HL-60 (cell line): ENCODE measurements at regions not wholly inside any gene's neighbourhood (a gene's known extent, or its start where the extent isn't known, plus 50 kb on each side); places are given as distances from the start of the nearest gene placed in this dataset.

ENCODE experiments used
- DNase-seq, 2 experiments: peaks; one replicate each; pipeline ENCODE4 v3.0.0-alpha.2; 2010 to 2020; ENCODE audit warnings: low read depth in 1 of 2, low spot score in 1 of 2
- H3K27ac ChIP-seq: fragments of 250-450 bp; sonication (Bioruptor Pico); replicated peaks from 2 replicates; pipeline ENCODE4 v1.5.1; 2020; ENCODE audit warnings: mild to moderate bottlenecking, moderate library complexity
- H3K27me3 ChIP-seq: fragments of 250-450 bp; sonication (Bioruptor Pico); 2 replicates; pipeline ENCODE4 v1.5.1; 2021; ENCODE audit warnings: mild to moderate bottlenecking, moderate library complexity; ENCODE audit not compliant: insufficient read depth, poor library complexity, severe bottlenecking
- H3K4me3 ChIP-seq: replicated peaks from 2 replicates; pipeline ENCODE4 v1.5.1; 2011; ENCODE audit warnings: mild to moderate bottlenecking, control low read depth, low read length; ENCODE audit not compliant: insufficient read depth
- GABPA ChIP-seq: IDR thresholded peaks from 2 replicates; pipeline ENCODE4 v1.6.1; 2012; ENCODE audit warnings: low read depth
- POLR2AphosphoS5 ChIP-seq: IDR thresholded peaks from 2 replicates; pipeline ENCODE4 v1.6.1; 2012; ENCODE audit warnings: low read depth
- SPI1 ChIP-seq: IDR thresholded peaks from 2 replicates; pipeline ENCODE4 v1.6.1; 2012; ENCODE audit warnings: low read depth, mild to moderate bottlenecking, borderline replicate concordance
- TF ChIP-seq, protein P1 (sequence below): IDR thresholded peaks from one replicate; pipeline ENCODE4 v1.5.1; 2011; ENCODE audit warnings: low read length, control low read depth, inconsistent platforms; ENCODE audit not compliant: insufficient read depth
- TF ChIP-seq, protein P2 (sequence below): IDR thresholded peaks from 2 replicates; pipeline ENCODE4 v1.6.1; 2012; ENCODE audit warnings: low read depth; ENCODE audit not compliant: insufficient replicate concordance

DNA sequence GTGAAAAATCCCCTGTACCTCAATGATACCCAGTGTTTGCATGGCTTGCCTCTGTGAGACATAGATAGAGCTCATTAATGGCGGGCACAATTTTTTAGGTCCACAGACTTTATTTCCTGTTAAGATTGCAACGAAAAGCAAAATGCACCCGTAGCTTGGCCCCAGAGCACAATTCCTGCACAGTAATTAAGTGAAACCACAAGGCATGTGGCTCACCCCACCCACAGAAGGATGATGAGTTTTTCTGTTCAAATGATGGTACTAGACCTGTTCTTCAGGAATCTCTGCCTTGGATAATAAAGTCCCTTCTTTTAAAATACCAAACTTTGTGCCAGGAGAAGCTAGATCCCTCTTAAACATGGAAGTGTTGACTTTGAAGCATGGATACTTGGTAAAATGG is 738.1 kb downstream of the QKI start:
- no peak overlapping the region for H3K27ac ChIP-seq
- no peak for TF ChIP-seq POLR2AphosphoS5
- no peak for TF ChIP-seq GABPA
- TF ChIP-seq, protein P1, sequence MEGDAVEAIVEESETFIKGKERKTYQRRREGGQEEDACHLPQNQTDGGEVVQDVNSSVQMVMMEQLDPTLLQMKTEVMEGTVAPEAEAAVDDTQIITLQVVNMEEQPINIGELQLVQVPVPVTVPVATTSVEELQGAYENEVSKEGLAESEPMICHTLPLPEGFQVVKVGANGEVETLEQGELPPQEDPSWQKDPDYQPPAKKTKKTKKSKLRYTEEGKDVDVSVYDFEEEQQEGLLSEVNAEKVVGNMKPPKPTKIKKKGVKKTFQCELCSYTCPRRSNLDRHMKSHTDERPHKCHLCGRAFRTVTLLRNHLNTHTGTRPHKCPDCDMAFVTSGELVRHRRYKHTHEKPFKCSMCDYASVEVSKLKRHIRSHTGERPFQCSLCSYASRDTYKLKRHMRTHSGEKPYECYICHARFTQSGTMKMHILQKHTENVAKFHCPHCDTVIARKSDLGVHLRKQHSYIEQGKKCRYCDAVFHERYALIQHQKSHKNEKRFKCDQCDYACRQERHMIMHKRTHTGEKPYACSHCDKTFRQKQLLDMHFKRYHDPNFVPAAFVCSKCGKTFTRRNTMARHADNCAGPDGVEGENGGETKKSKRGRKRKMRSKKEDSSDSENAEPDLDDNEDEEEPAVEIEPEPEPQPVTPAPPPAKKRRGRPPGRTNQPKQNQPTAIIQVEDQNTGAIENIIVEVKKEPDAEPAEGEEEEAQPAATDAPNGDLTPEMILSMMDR = no peak
- TF ChIP-seq, protein P2, sequence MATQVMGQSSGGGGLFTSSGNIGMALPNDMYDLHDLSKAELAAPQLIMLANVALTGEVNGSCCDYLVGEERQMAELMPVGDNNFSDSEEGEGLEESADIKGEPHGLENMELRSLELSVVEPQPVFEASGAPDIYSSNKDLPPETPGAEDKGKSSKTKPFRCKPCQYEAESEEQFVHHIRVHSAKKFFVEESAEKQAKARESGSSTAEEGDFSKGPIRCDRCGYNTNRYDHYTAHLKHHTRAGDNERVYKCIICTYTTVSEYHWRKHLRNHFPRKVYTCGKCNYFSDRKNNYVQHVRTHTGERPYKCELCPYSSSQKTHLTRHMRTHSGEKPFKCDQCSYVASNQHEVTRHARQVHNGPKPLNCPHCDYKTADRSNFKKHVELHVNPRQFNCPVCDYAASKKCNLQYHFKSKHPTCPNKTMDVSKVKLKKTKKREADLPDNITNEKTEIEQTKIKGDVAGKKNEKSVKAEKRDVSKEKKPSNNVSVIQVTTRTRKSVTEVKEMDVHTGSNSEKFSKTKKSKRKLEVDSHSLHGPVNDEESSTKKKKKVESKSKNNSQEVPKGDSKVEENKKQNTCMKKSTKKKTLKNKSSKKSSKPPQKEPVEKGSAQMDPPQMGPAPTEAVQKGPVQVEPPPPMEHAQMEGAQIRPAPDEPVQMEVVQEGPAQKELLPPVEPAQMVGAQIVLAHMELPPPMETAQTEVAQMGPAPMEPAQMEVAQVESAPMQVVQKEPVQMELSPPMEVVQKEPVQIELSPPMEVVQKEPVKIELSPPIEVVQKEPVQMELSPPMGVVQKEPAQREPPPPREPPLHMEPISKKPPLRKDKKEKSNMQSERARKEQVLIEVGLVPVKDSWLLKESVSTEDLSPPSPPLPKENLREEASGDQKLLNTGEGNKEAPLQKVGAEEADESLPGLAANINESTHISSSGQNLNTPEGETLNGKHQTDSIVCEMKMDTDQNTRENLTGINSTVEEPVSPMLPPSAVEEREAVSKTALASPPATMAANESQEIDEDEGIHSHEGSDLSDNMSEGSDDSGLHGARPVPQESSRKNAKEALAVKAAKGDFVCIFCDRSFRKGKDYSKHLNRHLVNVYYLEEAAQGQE = no peak
- TF ChIP-seq SPI1 = no peak
- H3K27me3 ChIP-seq = no peaks in the 10 kb centered on the region
- DNase-seq = no peak
- H3K4me3 ChIP-seq = no peak overlapping the region

GRCh38 chr6:164151161-164152120 is 736.9 kb downstream of the QKI start:
- DNase-seq = no peak
- TF ChIP-seq POLR2AphosphoS5 (no peak), SPI1 (no peak), GABPA (no peak)
- TF ChIP-seq, protein P1 = no peak
- TF ChIP-seq, protein P2 = no peak
- H3K4me3 ChIP-seq = no peak overlapping the region
- no peaks in the 10 kb centered on the region for H3K27me3 ChIP-seq
- no peak overlapping the region for H3K27ac ChIP-seq

DNA sequence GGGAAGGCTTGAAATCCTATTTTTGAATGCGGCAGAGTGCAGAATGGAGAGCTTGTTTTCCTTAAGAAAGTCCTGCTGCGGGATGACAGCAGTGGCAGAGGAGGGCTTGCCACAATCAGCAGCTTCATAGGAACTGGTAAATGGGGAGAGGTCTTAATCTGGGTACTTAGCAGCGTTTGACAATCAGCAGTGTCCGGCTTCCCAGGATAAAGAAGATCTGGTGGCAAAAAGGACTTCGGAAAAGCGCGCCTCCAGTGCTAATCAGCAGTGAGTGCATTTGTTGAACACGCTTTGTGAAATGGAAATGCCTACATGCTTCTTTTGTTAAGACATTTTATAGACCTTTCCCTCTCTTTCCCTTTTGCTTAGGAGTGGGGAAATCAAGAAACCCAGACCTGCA is 735.7 kb downstream of the QKI start:
- Histone ChIP-seq H3K27ac (no peak overlapping the region), H3K4me3 (no peak overlapping the region), H3K27me3 (no peaks in the 10 kb centered on the region)
- no peak for DNase-seq
- TF ChIP-seq, protein P2 = no peak
